ENCODE measurements at regions not wholly inside any gene's neighbourhood (a gene's known extent, or its start where the extent isn't known, plus 50 kb on each side); places are given as distances from the start of the nearest gene placed in this dataset.
A peak's percentile ranks its signal among the peaks of the same experiment; 100 is the strongest.
"Not testable (repeated sequence)": the region's sequence is repeated elsewhere in the genome, so short reads cannot be mapped to it uniquely, and the experiment has no call there.

- no peak for DNase-seq (ENCODE audit: low spot score in 2 of 2, unreplicated experiment in 2 of 2)
- H3K9me3 Mint-ChIP-seq = peaks cover 14% of the 10 kb centered on the region
- no peak for TF ChIP-seq CTCF (IDR thresholded peaks at IDR 0.05; ENCODE audit: unreplicated experiment)
- H3K4me1 Mint-ChIP-seq = peaks cover 6% of the 10 kb centered on the region
- no peaks in the 10 kb centered on the region for H3K36me3 Mint-ChIP-seq
- no peak overlapping the region for H3K27ac Mint-ChIP-seq
- H3K4me3 Mint-ChIP-seq = no peak overlapping the region
- H3K27me3 Mint-ChIP-seq (ENCODE audit: low read depth) = no peaks in the 10 kb centered on the region
Measured at GRCh38 chr4:18626366-18626765, 604.8 kb upstream of the LCORL start.

- Mint-ChIP-seq H3K36me3 (no peaks in the 10 kb centered on the region), H3K27me3 (ENCODE audit: low read depth) (no peaks in the 10 kb centered on the region), H3K27ac (no peak overlapping the region), H3K4me1 (peaks cover 5% of the 10 kb centered on the region), H3K4me3 (no peak overlapping the region), H3K9me3 (peaks cover 10% of the 10 kb centered on the region)
- no peak for DNase-seq (ENCODE audit: low spot score in 2 of 2, unreplicated experiment in 2 of 2)
- TF ChIP-seq CTCF (IDR thresholded peaks at IDR 0.05; ENCODE audit: unreplicated experiment) = no peak
Measured at GRCh38 chr4:18621186-18621585, 599.6 kb upstream of the LCORL start.

- H3K36me3 Mint-ChIP-seq = no peaks in the 10 kb centered on the region
- H3K27ac Mint-ChIP-seq = no peak overlapping the region
- no peak overlapping the region for H3K4me3 Mint-ChIP-seq
- peaks cover 5% of the 10 kb centered on the region for H3K4me1 Mint-ChIP-seq
- no peak for TF ChIP-seq CTCF (IDR thresholded peaks at IDR 0.05; ENCODE audit: unreplicated experiment)
- H3K9me3 Mint-ChIP-seq = no peaks in the 10 kb centered on the region
- H3K27me3 Mint-ChIP-seq (ENCODE audit: low read depth) = peaks cover 5% of the 10 kb centered on the region
- no peak for DNase-seq (ENCODE audit: low spot score in 2 of 2, unreplicated experiment in 2 of 2)
Measured at GRCh38 chr4:18616720-18617119, 595.2 kb upstream of the LCORL start.

GRCh38 chr4:18611026-18611425, 589.5 kb upstream of the LCORL start:
- Mint-ChIP-seq H3K4me3 (no peak overlapping the region), H3K27ac (no peak overlapping the region)

GRCh38 chr4:18608908-18609533, 587.5 kb upstream of the LCORL start:
- DNase-seq (ENCODE audit: low spot score in 2 of 2, unreplicated experiment in 2 of 2) = no peak
- Mint-ChIP-seq H3K4me1 (peaks cover 9% of the 10 kb centered on the region), H3K27me3 (ENCODE audit: low read depth) (peaks cover 6% of the 10 kb centered on the region), H3K9me3 (no peaks in the 10 kb centered on the region), H3K4me3 (no peak overlapping the region), H3K36me3 (no peaks in the 10 kb centered on the region), H3K27ac (peak overlapping the region; percentile 1)
- no peak for TF ChIP-seq CTCF (IDR thresholded peaks at IDR 0.05; ENCODE audit: unreplicated experiment)

More at GRCh38 chr4:18611026-18611425, 589.5 kb upstream of the LCORL start:
- Mint-ChIP-seq H3K36me3 (no peaks in the 10 kb centered on the region), H3K4me1 (peaks cover 9% of the 10 kb centered on the region), H3K27me3 (ENCODE audit: low read depth) (peaks cover 7% of the 10 kb centered on the region), H3K9me3 (no peaks in the 10 kb centered on the region)
- no peak for DNase-seq (ENCODE audit: low spot score in 2 of 2, unreplicated experiment in 2 of 2)
- TF ChIP-seq CTCF (IDR thresholded peaks at IDR 0.05; ENCODE audit: unreplicated experiment) = no peak

GRCh38 chr4:18602610-18603009, 581.1 kb upstream of the LCORL start:
- not testable (repeated sequence) for H3K4me1 Mint-ChIP-seq, H3K36me3 Mint-ChIP-seq, H3K4me3 Mint-ChIP-seq

More at GRCh38 chr4:18602610-18603009, 581.1 kb upstream of the LCORL start:
- peaks cover 18% of the 10 kb centered on the region for H3K9me3 Mint-ChIP-seq
- H3K27me3 Mint-ChIP-seq (ENCODE audit: low read depth); DNase-seq (ENCODE audit: low spot score in 2 of 2, unreplicated experiment in 2 of 2); H3K27ac Mint-ChIP-seq: not testable (repeated sequence)
